HG03066 (cell line): ENCODE measurements at regions not wholly inside any gene's neighbourhood (a gene's known extent, or its start where the extent isn't known, plus 50 kb on each side); places are given as distances from the start of the nearest gene placed in this dataset.

ENCODE experiments used
- ATAC-seq: cut with Tn5 transposase; IDR thresholded peaks from one replicate; pipeline ENCODE4 v1.9.1; 2021; ENCODE audit warnings: low read depth; ENCODE audit not compliant: unreplicated experiment

DNA sequence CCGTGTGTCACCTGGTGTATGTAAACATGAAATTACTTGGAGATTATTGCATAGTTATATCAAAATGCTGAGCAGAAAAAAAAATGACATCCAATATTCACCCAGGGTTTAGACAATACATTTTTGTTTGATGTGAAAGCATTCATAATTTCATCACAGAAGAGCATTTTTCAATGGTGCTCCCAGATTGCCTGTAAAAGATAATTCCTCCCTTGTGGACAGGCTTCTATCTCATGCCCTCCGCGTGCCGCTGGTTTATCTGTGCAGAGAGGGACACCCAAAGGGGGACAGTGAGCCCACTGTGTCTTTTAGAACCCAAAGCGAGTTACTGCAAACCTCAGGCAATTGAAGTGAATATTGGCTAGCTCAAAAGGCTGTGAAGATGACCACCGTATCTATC lies 126.2 kb upstream of the KLF6 start:
- ATAC-seq: no peak

DNA sequence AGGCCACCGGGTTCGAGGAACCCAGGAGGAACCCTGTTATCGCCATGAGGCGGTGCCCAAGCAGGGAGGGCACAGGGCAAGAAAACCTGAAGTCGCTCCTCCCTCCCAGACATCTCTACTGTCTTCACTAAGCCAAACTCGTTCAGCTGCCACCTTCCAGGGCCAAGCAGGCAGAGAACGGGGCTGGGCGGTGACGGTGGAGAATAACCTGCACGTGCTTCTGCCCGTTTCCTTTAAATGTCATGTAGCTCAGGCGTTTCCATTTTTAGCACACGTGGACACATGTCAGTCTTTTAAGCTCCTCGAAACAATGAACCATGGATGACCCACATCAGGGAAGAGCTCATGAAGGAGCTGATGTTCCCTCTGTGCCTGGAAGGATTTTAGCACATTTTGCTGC lies 124.3 kb upstream of the KLF6 start:
- ATAC-seq: no peak

DNA sequence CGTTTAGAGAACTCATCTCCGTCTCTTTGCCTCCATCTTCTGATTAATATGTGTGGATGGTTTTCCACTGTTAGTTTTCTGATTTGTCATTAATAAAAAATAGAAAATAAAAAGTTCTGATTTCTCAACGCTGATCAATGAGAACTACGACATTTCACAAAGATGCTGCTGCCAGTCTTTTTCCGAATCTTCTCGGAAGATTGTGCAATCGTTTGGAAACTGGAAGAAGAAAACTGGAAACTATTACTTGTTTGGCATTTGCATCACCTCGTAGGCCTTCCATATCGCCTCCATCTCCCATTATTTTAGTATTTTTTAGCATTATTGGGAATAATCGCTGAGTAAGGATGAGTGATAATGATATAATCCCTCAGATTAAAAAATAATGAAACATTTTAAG lies 123.2 kb upstream of the KLF6 start:
- ATAC-seq: no peak

DNA sequence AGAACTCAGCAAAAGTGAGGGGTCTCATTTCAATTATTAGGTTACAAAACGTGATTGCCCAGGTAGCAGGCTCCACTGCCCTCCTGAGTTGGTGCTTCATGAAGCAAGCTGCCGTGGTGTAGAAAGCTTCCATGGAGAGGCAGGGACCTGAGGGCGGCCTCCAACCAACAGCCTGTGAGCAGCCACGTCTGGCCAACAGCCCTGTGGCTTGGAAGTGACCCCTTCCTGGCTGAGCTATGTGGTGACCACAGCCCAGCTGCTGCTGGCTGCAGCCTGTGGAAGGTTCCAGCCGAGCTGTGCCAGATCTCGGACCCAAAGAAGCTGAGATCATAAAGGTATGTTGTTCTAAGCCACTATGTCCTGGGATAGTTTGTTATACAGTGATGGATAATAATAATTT lies 122.5 kb upstream of the KLF6 start:
- ATAC-seq: no peak

DNA sequence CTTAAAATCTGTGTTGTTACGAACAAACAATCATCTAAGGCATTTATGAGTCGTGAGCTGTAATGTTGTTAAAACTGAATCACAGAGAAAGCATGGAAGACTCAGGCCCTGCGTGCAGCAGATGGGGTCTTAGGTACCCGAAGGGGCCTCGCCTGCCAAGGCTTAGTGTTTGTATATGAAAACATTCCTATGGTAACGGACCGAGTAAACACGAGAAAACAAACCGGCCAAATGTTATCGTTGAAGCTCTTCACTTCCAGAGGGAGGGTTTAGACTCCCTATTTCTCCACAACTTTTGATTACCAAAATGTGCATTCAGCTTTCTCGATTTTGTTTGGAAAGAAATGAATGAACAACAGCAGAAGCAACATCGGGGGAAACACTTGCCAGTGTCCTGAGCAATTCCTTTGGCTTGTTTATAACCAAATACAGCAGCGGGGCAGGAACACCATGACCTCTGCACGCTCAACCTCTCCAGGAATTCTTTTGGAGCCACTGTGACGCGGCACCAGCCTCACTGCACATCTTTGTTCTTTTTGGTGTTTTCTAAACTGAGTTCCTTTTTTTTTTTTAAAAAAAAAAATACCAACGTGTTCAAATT lies 121.6 kb upstream of the KLF6 start:
- ATAC-seq: no peak

DNA sequence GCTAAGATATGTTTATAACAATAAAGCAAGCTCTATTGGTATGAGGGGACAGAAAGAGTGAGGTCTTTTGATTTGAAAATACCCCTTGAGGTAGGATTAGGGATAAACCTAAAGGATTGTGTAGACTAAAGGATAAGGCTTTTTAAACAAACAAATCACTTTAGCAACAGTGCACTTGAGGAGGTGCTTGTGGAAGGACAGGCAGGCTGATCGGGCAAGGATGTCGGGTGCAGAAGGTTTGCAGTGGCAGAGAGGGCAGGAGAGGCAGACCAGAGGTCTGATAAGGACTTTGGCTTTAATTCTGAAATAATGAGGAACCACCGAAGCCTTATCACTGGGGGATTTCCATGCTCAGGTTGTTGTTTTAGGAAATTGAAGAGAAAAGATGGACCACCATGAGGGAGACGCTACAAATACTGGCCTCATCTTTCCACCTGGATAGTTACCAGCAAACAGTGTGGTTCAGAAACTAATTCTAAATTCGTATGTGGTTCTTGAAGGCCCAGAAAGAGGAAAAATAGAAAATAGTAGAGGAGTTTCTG lies 119.5 kb upstream of the KLF6 start:
- no peak for ATAC-seq

DNA sequence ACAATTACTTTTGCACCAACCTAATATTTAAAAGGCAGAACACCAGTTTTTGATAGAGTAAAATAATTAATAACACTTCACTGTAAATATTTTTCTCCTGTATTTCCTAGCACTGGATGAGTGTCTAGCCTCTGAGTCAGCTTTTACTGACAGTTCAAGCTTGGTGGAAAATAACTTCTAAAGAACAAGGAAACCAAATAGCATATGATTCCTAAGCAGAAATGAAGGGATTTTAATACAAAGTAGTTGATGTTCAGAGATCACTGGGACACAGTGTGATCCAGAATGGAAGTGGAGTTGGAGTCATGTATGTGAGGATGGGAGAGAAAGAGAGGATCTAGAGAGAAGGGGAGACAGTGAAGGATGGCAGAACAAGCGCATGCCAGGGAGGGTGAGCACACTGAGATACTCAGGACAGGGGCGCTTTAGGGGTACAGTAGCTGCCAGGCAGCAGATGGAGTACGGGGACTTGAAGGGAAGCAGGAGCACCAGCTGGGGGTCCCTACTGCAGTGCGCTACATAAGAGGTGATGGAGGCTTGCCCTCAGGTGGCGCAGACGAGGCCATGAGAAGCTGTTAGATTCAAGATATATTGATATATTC lies 117.9 kb upstream of the KLF6 start:
- peak; percentile 29 for ATAC-seq

DNA sequence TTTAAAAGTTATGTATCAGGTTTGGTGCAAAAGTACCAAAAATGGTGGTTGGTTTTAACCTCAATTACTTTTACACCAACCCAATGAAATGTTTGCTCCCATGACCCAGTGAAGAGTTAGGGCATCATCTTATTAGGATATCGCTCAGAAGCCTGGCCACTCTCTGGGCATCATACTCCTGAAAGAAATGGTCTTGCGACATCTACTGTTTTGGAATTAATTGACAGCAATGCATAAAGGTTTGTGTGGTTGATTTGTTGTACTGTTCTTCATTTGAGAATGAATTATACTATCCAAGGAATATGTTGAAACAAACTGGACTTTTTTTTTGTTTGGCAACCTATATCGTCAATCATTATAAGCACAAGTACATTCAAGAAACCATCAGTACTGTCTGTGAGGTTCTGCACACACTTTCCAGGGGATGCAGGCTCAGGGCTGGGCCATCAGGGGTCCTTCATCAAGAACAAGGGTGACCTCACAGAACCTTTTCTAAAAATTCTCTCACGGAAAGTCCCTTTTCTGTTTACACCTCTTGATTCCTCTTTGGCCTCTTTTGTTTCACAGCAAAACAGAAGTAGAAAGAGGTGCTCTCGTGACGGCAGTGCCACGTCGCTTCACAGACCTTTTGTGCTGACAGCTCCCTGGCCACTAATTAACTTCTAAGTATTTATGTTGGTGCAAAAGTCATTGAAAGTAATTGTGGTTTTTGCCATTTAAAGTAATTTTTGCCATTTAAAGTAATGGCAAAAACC lies 117.2 kb upstream of the KLF6 start:
- ATAC-seq: peak; percentile 92

DNA sequence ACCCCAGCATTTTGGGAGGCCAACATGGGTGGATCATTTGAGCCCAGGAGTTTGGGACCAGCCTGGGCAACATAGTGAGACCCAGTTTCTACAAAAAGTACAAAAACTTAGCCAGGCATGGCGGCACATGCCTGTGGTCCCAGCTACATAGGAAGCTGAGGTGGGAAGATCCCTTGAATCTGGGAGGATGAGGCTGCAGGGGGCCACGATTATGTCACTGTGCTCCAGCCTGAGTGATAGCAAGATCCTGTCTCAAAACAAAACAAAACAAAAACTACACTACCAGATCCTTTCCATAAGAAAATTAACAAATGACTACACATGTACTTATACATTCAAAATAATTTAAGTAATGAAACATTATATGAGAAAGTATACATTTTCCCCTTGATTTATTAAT lies 116.4 kb upstream of the KLF6 start:
- no peak for ATAC-seq

DNA sequence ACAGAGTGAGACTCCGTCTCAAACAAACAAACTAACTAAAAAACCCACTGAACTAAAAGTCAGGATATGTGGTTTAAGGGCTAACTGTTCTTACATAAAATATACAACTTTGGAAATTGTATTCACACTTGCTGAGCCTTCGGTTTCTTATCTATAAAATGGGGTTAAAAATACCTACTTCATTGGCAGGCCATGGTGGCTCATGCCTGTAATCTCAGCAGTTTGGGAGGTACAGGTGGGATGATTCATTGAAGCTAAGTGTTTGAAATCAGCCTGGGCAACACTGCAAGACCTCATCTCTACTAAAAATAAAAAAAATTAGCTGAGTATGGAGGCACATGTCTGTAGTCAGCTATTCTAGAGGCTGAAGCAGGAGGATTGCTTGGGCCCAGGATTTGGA lies 115.4 kb upstream of the KLF6 start:
- no peak for ATAC-seq

DNA sequence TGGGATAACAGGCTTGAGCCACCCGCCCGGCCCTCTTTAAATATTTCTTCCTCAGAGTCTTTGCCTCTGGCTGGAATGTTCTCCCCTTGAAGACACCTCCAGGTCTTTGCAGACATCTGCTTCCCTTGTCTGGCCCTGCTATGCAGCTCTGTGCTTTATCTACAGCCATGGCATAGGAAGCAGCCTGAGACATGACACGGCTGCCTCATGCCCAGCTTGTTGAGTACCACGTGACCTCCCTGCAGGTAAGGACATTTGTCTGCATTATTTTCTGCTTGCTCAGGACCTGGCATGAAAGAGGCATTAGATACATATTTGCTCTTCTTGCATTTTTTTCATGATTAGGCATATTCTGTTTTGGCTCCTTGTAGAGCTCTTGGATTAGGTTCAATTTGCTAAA lies 113.8 kb upstream of the KLF6 start:
- ATAC-seq: no peak

DNA sequence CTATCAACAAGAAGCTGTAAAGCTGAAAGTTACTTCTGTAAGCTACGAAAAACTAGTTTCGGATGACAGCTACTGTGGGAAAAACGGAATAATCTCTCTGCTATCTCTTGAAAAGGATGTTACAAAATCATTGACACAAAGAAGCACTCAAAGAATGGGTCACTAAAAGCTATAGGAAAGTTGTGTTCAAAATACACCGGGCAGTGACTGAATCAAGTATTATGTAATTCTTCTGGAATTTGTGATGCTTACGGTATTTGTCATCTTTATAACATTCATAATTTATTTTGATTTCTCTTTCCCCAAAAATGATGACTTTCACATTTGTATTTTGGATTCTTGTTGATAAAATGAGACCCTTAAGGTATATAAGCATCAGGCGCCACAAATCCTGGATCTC lies 112.1 kb upstream of the KLF6 start:
- no peak for ATAC-seq

DNA sequence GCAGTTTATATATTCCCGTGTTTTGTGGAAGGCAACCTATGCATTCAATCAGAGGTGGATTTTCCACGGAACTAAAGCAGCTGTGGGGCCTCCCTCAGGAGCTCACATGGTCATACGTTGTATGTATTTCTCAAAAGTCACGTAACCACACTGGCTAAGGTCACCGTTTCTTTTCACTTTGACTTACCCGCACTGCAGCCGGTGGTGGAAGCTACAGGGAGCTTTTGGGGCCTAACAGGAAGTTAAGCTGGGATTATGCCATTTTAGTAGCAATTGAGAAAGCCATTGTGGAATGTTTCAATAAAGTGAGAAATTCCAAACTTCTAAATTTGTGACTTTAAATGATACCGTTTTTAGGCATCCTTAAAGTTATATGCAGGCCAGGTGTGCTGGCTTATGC lies 111.2 kb upstream of the KLF6 start:
- no peak for ATAC-seq

DNA sequence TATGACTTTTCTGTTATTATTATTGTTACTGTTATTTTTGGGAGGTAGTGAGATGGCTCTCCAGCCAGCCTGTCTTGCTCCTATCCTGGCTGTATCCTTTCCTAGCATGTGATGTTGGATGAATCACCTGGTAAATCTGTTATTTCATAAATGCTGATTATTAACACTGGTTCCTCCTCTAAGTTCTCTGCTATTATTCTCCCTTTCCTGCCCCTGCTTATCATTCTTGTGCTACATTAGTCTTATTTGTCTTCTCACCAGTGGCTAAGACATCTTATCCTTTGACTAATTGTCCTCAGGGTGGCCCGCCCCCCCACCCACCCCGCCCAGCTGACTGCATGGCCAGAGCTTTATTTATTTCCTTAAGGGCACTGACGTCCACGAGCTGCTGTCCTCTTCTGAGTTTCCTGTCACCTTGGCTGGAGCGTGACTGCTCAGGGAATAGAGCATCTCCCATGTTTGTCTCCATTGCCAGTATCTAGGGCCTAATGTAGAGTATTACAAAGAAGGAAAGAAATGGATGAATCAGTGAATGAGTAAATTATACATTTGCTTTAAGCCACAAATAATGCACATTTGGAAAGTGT lies 110.1 kb upstream of the KLF6 start:
- ATAC-seq: no peak

DNA sequence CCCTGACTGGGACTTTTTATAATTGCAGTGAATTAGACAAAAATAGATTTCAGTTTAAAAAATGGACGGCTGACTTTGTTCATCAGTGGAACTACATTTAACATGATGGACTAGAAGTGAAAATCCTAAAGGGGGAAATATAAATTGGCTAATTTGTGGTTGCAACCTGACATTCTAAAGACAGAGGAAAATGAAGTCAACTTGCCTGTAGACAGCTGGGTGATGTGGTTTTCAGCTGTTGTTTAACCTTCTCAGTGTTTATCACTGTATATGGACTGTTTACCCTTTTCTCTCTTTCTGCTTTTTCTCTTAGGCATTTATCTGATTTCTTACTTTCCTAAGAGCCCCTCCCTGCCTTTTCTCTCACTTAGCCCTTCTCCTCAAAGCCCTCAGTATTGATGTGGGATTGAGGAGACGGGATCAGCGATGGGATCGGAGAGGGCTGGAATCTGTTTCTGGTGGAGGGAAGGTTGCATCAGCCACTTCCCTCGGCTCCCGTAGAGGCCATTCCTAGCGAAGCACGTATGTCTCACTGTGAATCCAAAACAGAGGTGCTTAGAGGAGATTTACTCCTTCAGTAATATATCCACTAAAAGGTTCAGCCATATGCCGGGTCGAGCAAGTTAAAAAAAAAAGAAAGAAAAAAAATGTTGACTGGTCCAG lies 109.0 kb upstream of the KLF6 start:
- ATAC-seq: no peak

DNA sequence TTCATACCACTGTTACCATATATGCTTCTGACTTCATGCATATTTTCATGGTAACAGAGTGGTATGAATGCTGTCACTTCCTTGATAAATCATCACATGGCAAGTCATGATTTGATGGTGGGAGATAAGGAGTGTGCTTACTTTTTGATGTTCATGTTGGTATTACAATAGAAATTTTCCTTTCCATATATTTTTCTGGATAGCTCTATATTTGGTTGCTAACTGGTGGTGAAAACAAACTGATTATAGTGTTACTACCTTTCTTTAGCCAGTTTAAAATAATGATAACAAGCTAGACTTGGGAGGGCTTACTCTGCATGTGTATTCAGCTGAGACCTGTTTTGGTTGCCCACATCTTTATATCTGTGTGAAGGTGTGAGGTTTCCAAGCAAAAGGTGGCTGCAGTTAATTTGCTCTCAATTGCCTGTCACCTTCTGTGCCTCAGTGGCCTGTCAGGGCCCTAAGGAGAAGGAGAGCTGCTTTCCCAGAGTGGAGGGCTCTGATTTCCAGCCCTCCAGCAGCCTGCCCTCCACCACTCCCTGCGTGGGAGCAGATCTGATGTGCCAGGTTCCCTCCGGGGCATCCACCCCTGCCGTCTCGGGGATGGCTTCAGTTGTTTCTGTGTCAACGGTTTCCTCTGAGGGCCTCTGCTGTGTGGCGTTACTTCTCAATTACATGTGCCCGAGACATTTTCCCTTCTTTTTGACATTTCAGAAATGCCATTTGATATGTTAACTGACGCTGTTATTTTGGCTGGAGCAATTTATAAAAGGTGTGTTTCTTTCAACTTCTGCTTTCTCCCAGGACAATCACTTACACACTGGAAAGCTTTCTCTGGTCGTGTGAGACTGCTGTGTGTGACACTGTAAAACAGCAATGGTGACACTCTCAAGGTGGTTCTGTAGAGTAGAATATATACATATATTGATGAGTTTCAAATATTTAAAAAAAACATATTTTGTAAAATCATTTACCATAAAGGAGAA lies 107.7 kb upstream of the KLF6 start:
- ATAC-seq: no peak

DNA sequence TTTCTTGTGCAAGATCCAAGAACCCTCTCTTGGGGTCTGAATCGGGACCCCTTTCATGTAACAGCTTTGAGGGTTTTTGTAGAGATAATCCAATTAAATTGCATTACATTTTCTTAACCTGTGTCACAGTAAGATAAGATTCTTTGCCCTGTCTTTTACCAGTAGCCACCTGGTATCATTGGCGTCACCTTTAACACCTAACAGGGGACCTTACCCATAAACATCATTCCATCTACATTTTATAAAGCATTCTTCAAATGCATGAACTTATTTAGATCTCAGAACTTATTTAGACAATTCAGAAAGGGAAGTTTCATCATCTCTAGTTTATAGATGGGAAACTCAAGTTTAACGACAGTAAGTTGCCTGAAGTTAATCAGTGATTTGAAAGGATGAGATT lies 106.4 kb upstream of the KLF6 start:
- ATAC-seq: no peak

DNA sequence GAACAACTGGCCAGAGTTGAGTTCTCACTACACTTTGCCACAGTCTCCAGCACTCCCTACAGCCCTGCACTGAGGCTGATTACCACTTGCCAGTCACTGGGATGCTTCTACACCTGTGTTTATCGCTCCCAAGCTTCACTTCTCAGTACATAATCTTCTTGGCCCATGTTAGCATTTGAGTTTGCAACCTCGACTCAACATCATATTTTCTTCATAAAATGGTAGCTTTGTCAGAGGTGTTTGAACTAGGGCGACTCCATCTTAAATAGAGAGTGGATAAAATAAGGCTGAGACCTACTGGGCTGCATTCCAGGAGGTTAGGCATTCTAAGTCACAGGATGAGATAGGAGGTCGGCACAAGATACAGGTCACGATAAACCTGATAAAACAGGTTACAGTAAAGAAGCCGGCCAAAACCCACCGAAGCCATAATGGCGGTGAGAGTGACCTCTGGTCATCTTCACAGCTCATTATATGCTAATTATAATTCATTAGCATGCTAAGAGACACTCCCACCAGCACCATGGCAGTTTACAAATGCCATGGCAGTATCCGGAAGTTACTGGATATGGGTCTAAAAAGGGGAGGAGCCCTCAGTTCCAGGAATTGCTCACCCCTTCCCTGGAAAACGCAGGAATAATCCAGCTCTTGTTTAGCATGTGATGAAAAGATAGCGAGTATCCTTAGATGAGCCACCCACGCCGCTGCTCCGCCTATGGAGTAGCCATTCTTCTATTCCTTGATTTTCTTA lies 105.8 kb upstream of the KLF6 start:
- ATAC-seq: no peak

DNA sequence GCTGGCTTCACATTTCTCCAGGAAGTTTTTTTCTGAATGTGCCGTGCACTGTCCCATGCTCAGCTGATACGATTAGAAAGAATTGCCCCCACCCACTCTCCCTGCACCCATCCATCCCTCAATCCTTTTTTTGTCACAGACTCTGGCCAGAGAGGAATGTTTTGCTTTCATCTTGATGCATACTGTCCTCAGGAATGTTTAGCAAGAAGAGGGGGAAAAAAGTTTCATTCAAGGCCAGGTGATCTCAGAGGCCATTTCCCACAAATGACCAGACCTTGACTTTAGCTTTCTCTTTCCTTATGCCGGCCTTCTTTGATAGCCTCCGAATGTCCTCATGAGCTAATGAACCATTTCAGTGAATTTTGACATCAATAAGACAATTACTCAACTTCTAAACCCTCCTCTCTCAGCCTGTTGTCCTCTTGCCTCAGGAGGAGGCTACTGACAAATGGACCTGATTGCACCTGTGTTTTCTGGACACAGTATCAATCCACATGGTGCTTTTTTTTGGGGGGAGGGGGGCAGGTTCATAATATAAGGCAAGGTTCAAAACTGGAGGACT lies 105.0 kb upstream of the KLF6 start:
- ATAC-seq: no peak
